NCI-H2029 (cell line): ENCODE measurements at regions not wholly inside any gene's neighbourhood (a gene's known extent, or its start where the extent isn't known, plus 50 kb on each side); places are given as distances from the start of the nearest gene placed in this dataset.
A peak's percentile ranks its signal among the peaks of the same experiment; 100 is the strongest.
"Not testable (repeated sequence)": the region's sequence is repeated elsewhere in the genome, so short reads cannot be mapped to it uniquely, and the experiment has no call there.

Source experiments
- DNase-seq: peaks from one replicate; lab custom pipeline; 2025; lab: John Stamatoyannopoulos, UW

GRCh38 chr13:111413407-111414187 is 93.2 kb downstream of the TEX29 start:
- DNase-seq: no peak

DNA sequence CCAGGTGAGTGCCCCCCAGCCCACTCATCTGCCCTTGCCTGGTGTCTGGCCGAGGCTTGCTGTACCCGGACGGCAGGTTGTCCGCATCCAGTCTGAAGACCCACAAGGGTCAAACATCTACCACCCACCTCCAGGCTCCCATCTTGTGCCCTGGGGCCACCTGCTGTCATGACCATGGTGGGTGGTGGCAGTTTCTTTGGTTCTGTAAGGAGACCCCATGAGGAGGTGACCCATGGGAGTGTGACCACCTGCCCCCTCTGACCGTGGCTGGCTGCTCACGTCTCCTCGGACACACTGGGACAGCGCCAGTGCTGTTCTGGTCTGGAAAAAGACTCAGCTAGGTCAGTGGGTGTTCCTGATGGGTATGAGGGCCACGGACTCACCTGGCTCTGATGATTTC is 93.9 kb downstream of the TEX29 start:
- no peak for DNase-seq

- no peak for DNase-seq
Measured at GRCh38 chr13:111415246-111415645, 94.8 kb downstream of the TEX29 start.

DNA sequence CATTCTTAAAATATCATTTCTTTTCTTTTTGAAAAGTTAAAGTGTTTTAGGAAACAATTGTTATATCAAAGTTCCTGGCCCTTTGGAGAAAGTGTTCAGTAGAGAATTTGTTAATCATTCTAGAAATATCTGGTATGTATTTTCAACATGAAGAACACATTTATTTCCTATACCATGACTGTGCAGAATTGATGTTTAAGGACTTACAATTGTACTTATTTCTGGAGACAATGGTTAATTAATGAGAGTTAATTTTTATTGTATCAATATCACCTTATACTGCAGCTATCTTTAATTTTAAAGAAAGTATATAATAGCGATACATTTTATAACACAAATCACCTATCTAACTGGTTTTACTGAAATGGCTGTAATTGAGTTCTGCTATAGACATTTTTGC is 95.3 kb downstream of the TEX29 start:
- DNase-seq: no peak

DNA sequence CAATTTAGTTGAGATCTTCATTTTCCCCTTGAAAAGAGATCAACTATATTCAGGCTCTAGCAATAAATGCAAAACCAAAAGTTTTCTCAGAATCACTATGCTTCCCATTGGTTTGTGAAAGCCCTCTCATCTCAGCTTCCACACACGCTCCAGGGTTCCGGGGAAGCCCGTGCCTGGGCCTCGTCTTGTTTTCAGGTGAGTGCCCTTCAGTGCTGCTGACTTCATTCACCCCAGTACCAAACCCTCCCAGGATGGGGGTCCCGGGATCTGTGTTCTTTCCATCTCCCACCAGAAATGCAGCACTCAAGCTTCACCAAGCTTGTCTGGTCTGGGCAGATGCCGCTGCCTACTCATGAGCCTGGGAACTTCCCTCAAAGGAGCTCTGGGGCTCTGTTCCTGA is 97.7 kb downstream of the TEX29 start:
- no peak for DNase-seq

GRCh38 chr13:111420113-111420876 is 99.9 kb downstream of the TEX29 start:
- no peak for DNase-seq

DNA sequence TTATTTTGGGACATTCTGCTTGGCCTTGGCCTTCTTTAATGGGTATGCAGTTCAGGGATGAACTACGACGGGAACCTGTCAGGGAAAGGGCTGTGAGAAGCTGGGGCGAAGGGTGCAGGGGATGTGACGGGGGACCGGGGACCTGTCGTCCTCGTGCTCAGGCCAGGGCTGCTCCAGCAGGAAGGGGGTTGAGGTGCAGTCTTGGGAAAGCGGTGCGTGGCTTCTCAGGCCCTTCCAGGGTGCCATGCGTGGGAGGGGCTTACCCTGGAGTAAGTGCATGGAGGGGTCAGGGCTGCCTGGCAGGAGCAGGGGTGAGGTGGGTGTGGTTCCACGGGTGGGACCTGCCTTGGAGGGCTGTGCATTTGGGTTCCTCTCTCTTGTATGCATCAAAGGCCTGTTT is 100.8 kb downstream of the TEX29 start:
- no peak for DNase-seq

- peak; percentile 73 for DNase-seq
Measured at GRCh38 chr13:111422348-111422747, 101.9 kb downstream of the TEX29 start.

DNA sequence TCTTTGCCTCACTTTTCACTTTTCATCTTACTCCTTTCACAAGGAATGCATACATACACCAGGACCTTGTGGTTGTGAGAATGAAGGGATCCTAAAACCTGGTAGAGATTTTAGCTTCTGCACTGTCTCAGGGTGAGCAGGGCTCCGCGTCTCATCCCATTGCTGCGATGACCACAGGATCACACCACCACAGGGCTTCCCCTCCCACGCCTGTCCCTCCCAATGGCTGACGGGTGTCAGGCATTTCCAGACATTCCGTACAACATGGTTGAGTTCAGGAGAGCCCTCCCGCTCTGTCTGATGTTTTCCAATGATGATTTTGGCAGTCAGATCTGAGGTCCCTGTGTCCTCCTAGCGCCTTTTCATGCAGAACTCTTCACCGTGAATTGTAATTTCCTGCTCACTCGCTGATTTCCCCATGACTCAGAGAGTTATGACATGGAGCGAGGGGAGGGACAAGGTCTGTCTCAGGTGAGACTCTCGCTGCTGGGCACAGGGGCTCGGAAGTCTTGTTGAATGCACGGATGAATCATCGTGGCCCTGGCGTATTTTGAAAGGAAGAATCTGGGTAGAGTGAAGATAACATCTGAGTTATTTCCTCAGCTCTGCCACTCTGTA is 102.8 kb downstream of the TEX29 start:
- DNase-seq: no peak

DNA sequence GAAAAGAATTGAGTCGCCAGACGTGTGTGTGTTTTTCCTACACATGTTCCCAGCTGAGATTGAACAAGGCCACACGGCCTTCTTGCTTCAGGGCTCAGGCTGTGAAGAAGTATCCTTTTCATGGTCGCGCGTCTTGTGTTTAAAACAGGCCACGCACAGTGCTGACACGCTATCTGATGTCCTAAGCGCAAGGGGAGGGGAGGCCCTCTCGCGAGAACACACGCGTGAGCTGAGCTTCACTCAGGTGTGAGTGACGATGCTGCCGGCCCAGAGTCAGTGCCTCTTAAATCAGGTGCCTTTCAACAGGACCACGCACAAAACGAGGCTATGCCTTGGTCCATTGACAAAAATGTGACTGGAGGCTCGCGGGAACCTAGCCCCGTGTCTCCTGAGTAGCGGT is 103.7 kb downstream of the TEX29 start:
- no peak for DNase-seq

DNA sequence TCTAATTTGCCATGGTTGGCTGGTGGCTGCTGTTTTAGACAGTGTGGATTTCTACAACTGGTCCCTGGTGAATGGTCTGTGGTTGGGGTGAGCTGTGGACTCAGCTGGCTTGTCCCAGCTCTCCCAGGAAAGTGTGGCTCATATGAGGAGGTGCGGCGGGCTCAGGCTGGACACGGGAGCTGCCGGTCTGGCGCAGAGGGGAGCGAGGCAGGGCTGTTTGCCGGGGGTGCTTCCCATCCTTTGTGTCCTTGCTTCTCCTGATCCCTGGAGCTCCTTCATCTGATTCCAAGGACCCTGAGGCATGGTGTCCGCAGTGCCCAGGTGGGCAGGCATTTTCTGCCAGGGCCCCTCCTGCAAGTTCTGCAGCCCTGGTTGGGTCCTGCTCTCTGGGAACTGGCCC is 104.9 kb downstream of the TEX29 start:
- no peak for DNase-seq

GRCh38 chr13:111429064-111429558 is 108.7 kb downstream of the TEX29 start:
- peak; percentile 59 for DNase-seq

GRCh38 chr13:111431206-111431605 is 110.8 kb downstream of the TEX29 start:
- DNase-seq: peak; percentile 42

DNA sequence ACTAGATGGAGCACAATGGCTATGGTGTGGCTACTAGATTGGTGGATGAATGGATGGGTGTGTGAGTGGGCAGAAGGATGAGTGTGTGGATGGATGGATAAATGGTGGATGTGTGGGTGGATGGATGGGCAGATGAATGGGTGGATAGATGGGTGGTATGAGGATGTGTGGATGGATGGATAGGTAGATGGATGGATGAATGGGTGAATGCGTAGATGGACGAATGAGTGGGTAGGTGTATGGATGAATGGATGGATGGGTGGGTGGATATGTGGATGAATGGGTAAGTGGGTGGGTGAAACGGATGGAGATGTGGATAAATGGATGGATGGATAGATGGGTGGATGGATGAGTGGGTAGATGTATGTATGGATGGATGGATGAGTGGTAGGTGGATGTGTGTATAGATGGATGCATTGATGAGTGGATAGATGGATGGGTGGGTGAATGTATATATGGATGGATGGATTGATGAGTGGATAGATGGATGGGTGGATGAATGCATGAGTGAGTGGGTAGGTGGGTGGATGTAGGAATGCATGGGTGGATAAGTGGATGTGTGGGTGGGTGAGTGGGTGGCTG is 114.2 kb downstream of the TEX29 start:
- DNase-seq: no peak

GRCh38 chr13:111436446-111436845 is 116.0 kb downstream of the TEX29 start:
- DNase-seq: no peak

DNA sequence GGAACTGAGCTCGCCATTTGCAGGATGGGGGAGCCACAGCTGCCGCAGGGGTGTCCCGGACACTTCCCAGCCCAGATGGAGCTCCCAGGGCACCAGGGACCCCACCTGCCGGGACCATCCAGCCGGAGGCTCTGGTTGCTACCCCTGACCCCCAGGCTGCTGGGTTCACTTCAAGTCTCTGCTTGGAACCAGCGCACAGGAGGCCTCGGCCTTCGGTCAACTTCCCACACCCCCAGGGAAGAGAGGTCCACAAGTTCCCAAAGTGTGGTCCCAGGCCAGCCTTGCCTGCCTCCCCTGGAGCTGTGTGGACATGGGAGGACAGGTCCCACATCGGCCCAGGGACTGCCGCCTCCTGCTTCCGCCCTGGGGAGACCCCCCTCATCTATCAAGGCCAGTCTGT is 117.0 kb downstream of the TEX29 start:
- no peak for DNase-seq

DNA sequence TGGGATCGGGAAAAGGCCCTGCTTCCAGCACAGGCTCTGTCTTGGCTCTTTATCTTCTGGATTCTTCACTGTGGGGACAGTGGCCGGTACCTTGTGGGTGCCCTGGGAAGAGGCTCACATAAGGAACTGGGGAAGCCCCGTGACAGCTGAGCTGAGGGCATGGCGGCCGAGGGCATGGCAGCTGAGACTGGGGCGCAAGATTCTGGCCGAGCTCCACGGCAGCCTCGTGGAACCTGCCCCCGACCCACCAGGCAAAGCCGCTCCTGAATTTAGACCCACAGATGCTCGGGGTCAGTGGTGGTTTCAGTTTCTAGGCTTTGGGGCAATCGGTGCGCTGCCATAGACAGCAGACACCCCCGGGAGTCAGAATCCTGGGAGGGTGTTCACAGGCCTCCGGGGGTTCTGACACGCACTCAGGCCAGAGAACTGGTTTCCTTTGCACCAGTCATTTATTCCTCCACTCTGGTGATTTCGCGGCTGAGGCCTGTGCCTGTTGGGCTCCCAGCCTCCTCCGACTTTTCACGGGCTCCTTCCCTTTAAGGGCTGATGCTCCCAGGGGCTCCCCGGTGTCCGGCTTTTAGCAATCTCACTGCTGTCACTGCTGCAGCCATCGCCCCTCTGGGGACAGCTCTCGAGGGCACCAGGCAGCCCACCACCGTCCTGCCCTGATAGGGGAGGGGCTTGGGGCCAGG is 117.6 kb downstream of the TEX29 start:
- no peak for DNase-seq

DNA sequence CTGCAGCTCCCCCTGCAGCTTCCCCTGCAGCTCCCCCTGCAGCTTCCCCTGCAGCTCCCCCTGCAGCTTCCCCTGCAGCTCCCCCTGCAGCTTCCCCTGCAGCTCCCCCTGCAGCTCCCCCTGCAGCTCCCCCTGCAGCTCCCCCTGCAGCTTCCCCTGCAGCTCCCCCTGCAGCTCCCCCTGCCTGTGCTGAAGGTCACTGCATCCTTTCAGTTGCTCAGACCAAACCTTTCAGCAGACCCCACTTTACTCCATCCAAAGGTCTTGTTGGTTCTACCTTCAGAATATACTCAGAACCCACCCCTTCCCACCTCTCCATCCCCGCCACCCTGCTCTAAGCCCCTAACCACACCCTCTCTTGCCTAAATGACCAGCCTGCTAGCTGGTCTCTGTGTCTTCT is 120.0 kb downstream of the TEX29 start:
- not testable (repeated sequence) for DNase-seq

DNA sequence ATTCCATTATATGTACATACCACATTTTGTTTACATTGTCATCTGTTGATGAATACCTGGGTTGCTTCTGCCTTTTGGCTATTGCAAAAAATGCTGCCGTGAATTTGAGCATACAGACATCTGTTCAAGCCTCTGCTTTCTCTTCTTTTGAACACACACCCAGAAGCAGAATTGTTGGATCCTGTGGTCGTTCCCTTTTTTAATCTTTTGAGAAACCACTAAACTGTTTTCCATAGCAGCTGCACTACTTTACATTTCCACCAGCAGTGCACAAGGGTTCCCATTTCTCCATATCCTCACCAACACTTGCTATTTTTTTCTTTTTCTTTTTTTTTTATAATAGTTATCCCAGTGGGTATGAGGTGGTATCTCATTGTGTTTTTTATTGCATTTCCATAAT is 123.5 kb downstream of the TEX29 start:
- DNase-seq: no peak

DNA sequence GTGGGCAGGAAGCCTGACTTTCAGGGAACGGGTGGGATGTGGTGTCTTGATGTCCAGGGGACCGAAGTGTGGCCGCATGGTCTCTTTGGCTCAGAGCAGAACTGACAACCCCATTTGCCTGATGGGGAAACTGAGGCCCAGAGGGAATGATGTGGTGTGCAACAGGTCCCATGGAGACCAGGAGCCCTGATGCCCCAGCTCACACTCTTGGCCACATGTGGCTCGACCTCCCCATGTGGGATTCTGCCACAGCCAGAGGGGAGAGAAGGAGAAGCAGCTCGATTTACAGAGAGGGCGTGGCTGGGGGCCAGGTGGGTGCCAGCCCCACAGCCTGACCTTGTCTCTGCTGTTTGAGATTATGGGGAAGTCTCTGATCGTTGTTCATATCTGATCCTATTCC is 128.1 kb downstream of the TEX29 start:
- no peak for DNase-seq

- no peak for DNase-seq
Measured at GRCh38 chr13:111449041-111449440, 128.6 kb downstream of the TEX29 start.

- no peak for DNase-seq
Measured at GRCh38 chr13:111451402-111451801, 131.0 kb downstream of the TEX29 start.
